ENCODE measurements at regions not wholly inside any gene's neighbourhood (a gene's known extent, or its start where the extent isn't known, plus 50 kb on each side); places are given as distances from the start of the nearest gene placed in this dataset.
"Not testable (repeated sequence)": the region's sequence is repeated elsewhere in the genome, so short reads cannot be mapped to it uniquely, and the experiment has no call there.

DNA sequence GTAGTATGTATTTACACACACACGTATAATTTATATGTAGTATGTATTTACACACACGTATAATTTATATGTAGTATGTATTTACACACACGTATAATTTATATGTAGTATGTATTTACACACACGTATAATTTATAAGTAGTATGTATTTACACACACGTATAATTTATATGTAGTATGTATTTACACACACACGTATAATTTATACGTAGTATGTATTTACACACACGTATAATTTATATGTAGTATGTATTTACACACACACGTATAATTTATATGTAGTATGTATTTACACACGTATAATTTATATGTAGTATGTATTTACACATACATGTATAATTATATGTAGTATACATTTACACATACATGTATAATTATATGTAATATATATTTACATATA lies 398.5 kb upstream of the CRIM1 start:
- DNase-seq, result not testable (repeated sequence)

DNA sequence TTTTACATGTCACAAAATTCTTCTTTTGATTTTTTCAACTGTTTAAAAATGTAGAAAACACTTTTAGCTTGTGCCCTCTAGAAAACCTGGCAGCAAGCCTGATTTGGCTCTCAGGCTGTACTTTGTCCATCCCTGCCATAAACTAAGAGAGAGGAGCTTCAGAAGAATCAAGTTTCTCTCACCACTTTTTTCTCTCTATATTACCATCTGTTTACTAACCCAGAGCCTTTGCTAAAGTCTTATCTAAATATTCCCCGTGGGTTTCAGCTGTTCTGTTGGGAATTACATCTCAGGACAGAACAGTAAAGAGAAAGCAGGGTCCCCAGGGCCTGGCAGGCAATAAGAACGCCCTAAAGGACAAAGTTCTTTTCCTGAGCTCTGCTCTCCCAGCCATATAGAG lies 409.1 kb upstream of the CRIM1 start:
- DNase-seq, result no peak

DNA sequence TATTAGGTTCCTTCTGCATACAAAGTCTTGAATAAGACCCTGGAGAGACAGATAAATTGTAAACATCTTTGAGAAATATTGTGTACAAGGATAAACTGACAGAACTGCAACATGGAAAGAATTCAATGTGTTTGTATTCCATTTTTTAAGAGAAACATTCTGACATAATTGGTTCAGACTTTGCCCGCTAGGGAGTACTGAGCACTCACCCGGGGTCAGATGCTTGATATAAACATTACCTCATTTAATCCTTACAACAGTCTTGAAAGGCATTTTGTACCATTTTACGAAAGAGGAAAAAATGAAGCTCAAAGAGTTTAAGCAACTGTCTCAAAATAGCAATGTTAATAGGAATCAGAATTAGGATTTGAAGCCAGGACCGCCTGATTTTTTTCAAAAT lies 416.7 kb upstream of the CRIM1 start:
- no peak for DNase-seq

DNA sequence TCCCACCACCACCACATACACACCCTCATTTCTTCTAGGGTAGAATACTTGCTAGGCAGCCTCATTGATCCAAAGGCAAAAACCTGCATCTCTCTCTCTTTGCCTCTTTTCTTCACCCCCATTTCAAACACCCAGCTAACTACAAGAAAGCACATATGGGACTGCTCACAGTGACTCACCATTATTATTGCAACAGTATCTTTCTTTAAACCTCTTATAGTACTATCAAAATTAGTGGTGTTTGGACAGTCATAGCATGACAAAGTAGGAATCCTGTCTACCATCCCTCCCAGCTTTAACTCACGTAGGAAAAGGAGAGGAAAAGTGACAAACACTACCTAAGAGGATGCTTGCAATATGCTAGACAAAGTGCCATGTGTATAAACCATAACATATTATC lies 422.5 kb upstream of the CRIM1 start:
- no peak for DNase-seq

DNA sequence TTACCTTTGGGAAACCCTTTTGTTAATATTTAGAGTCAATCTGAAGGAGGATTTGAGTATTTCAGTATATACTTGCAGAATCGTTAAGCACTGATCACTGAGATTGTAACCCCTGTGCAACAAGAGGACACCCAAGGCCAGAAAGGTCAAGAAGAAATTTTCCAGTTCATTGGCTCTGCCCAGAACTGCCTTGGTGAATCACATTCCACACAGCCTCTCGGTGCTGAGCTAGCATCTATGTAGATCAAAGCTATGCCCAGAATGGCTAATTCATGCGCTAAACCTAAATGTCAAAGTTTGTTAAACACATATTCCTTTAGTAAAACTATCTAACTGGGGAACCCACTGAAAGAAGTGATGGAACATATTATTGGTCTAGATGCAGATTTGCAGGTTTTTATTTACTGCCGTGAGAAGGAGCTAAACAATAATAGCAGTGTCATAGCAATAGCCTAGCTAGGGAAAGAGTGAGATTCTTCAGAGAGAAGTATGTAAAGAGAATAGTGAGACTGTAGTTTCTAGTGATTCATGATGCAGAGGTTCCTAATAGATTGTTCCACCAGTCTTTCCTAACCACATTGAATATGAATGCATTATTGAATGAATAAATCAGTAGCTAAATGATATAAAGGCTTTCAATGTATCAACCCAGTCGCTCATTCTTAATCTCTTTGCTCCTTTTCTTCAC lies 423.2 kb upstream of the CRIM1 start:
- no peak for DNase-seq

DNA sequence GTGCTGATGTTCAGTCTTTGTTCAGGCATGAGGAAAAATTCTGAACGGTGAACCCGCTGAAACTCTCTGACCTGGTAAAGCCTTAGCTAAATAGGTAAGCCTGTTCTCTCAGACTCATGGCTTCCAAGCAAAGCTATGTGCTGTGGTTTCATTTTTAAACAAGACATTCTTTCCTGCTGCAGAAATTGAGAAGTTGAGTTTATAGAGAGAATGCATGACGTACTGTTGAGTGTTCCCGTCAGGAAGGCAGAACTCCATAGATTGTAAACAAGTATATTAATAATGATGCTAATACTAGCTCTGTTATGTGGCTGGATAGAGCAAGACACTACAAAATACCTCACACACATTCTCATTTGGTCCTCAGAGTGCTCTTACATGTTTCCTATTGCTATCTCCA lies 424.0 kb upstream of the CRIM1 start:
- no peak for DNase-seq

DNA sequence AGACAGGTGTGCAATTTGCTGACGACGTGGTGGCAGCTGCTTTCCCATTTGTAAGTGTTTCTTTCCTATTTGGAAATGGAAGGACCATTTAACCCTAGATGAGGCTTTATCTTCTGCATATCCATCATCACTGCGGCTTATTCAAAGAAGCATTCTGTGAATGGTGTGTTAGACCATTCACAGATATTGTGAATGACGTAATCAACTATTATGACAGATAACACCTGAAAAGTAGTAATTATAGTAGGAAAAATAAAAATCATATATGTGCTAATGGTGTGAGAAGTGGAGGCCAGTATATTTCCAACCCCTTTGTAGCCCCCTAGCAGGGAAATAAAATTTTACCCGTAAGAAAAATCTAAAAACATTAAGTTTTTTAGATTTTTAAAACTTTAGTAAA lies 424.5 kb upstream of the CRIM1 start:
- no peak for DNase-seq

DNA sequence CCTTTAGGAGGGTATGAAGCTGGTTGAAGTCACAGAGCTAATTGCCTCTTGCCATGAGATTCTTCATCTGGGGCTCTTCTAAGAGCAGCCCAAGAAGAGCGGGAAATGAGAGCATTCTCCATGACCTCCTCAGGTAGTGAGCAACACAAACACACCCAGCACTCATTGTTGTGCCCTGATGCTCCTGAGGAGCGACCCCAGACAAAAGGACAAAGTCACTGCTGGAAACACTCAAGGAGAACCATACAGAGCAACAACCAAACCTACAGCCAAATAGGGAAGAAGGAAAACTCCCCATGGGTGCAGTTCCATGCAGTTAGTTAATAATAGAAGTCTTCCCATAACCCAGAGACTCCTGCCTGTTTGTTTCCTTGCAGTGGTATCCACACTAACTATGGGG lies 426.0 kb upstream of the CRIM1 start:
- DNase-seq, result no peak

DNA sequence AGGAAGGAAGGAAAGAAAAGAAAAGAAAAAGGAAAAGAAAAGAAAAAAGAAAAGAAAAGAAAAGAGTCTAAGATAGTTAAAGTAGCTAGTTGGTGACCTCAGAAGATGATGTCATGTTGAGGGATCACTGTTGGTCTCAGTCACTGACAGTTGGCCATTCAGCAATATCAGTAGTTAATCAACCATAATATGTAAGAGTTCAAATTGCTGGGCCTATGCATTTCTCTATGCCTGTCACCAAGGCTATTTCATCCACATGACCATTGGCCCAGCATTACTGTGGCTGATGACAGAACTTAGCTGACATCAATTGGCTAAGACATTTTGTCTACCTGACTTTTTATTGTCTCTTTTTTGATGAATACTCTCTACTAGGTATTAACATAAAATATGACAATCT lies 435.5 kb upstream of the CRIM1 start:
- no peak for DNase-seq

DNA sequence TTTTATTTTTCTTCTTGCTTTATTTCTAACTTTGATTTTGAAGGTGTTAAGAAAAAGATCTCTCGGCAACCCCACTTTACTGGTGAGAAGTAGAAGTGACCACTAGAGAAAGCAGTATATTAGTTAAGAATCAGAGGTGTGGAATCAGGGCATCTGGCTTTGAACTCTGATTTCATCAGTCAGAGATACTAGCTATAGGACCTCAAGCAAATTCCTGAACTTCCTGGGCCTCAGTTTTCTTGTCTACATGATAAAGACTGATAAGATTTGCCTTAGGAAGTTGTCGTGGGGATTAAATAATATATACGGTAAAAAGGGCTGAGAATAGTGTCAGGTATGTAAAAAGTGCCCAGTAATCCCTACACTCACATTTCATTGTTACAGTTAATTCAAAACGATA lies 440.3 kb upstream of the CRIM1 start:
- DNase-seq, result no peak

DNA sequence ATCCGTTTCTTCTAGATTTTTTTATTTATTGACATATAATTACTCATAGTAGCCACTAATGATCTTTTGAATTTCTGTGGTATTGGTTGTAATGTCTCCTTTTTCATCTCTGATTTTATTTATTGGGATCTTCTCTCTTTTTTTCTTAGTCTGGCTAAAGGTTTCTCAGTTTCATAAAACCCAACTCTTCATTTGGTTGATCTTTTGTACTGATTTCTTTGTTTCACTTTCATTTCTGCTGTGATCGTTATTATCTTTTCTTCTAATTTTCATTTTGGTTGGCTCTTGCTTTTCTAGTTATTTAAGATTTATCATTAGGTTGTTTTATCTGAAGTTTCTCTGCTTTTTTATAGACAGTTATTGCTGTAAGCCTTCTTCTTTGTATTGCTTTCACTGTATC lies 463.6 kb upstream of the CRIM1 start:
- no peak for DNase-seq

DNA sequence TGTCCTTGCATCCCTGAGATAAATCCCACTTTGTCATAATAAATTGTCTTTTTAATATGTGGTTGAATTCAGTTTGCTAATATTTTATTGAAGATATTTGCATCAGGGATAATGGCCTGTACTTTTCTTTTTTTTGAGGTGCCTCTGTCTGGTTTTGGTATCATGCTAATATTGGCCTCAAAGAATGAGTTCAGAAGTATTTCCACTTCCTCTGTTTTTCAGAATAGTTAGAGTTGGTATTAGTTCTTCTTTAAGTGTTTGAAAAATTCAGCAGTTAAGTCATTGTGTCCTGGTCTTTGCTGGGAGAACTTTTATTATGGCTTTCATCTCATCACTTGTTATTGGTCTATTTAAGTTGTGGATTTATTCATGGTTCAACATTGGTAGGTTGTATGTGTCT lies 464.1 kb upstream of the CRIM1 start:
- DNase-seq, result no peak

DNA sequence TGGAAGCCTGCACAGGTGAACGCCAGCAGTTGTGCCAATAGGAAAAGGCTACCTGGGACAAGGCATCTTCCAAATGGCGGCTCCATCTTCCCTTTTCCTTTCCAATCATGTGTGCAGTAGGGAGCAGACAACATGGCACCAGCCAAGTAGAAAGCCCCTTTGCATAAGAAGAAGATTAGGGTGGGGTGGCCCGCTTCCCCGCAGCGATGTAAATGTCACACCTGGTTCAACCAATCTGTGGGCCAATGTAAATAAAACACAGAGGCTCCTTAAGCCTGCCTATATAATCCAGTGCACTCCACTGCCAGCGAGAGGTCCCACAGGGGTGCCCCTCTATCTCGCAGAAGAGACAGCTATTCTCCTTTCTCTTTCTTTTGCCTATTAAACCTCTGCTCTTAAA lies 468.4 kb upstream of the CRIM1 start:
- no peak for DNase-seq

DNA sequence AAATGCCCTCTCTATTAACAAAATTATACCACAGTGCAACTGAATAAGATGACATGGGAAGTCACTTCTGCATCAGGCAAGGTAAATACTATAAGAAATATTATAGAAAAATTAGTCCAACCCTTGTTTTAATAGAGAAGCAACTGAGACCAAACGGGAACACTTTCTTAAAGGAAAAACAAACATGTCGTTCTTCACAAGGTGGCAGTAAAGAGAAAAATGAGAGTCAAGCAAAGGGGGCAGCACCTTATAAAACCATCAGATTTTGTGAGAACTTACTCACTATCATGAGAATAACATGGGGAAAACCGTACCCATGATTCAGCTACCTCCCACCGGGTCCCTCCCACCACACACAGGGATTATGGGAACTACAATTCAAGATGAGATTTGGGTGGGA lies 481.7 kb upstream of the CRIM1 start:
- no peak for DNase-seq

DNA sequence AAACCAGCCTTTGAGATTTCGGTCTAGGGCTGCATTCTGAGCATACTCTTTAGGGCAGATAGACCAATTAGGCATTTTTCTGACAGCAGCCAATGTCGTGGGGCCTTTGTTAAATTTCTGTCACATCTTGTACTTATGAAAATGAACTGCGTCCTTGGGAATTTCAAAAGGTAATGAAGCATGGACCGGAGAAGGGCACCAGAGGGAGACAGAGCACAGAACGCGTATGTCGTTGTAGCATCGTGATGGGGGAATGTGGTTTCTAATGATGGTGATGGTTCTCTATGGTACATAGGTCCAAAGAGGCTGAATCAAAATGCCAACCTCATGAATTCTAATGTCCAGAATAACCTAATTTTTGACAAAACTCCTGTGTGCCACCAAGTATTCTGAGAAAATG lies 483.9 kb upstream of the CRIM1 start:
- no peak for DNase-seq

DNA sequence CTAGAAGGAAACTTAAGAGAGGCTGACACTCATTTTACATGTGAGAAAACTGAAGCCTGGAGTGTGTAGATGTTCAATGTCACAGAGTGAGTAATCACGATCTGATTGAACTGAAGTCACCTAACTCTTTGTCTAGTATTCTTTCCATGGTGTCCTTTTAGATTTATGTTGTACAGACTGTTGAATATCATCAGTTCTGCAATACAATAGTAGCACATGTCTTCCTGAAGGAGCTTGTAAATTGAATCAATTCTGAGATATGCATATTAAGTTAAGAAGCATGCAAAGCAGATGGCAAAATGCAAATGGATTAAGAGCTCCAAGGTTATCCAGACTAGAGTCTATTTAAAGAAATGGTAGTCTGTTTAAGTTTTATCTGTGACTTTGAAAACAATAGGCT lies 484.9 kb upstream of the CRIM1 start:
- no peak for DNase-seq

DNA sequence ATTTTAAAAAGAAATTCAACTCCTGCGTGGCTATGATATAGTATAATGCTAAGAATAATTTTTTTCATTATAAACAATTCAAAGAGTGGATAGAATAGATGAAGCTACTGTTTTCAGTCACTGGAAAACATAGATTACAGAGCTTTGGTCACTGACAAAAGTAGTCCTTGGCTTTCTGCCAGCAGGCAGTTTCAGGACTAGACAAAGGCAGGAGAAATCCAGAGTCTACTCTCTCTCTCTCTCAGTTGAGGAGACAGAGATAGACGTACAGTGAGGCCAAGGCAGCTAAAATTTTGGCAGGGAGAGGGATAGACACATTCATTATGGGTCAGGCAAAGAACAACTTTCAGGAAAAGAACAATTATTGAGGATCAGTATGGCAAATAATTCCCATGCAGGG lies 491.4 kb upstream of the CRIM1 start:
- peak in 2 of 51 donors; percentile 1 to 2 for DNase-seq

DNA sequence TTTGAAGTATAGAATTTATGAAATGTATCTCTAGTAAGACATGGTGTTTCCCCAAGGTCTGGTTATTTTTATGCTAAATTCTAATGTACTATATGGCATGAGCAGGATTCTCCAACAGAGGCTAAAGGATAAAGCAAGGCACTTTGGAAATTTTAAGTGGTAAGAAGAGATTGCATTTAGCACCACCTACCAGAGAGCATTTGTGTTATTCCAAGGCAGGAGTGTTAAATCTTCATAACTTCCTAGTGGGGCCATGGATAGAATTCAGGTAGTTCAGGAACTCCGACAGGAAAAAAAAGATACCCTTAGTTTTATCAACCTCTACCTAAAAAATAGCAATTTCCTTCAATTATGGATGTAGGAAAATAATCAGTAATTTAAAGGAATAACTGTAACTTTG lies 497.4 kb upstream of the CRIM1 start:
- no peak for DNase-seq

DNA sequence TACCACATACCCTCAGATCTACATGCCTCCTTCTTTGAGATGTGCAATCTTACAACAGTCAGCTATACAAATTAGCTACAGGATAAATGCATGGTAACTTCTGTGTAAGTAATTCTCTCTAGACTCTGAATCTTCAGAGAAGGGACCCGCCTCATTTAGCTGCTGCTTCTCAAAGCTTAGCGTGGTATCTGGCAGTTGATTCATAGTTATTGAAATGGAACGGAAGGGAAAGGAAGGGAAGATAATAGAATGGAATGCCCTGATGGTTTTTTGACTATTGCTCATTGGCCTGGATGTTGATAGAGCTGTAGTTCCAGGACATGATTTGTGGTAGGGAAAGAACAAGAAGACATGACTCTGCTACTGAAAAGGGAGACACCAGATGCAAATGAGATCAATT lies 498.1 kb upstream of the CRIM1 start:
- no peak for DNase-seq

DNA sequence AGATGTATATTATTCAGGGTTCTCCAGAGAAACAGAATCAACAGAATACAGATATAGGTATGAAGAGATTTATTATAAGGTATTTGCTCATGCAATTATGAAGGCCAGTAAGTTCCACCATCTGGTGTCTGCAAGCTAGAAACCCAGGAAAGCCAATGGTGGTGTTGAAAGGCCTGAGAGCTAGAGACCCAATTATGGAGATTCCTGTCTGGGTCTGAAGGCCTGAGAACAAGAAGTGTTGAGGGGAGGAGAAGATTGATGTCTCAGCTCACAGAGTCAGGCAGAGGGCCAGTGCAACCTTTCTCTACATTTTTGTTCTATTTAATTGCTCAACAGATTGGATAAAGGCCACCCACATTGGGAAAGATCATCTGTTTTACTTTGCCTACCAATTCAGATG lies 524.2 kb upstream of the CRIM1 start:
- no peak for DNase-seq

DNA sequence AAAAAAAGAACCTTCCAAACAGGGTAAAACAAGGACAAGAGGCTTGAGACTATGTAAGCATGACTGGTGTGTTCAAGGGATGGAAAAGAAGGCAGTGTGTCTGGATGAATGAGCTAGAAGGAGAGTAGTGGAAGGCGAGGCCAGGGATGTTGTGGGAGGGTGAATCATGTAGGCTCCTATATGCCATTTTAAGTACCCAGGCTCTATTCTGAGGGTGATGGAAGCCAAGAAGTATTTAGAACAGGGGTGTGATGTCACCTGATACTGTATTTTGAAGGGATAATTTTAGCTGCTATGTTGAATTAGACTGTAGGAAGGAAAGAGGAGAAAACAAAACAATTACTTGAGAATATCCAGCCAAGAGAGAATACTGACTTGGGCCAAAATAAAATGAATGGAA lies 524.7 kb upstream of the CRIM1 start:
- DNase-seq, result no peak

DNA sequence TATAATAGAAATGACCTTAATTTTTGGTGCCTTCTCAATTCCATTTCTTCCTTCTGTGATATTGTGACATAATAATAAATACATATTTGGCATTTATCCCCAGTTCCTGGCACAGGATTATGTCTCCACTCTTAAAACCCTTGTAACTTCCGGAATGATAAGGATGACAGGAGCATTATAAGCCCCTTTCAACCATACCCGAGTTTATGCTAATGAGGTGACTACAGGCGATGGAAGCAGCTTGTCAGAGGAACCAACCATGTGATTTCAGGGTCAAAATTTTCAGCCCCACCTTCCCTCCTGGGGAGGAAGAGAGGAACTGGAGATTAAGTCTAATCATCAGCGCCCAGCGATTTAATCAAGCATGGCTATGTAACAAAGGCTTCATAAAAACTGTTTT lies 528.5 kb upstream of the CRIM1 start:
- no peak for DNase-seq

DNA sequence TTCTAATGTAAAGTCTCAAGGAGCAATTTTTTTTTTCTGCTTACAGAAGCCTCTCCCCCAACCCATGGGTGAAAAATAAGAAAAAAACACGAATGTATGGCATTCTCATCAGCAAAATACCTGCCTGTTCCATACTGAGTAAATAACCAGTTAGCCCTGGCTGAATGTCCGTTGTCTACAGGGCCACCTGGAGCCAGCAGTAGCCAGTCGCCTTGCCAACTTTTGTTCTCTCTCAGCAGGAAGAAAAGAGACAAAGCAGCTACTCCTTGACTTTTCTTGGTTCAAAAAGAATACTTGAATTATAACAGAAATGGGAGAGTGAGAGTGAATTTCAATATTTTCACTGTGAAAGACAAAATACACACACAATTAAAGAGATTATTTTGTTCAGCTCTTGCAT lies 532.9 kb upstream of the CRIM1 start:
- no peak for DNase-seq

DNA sequence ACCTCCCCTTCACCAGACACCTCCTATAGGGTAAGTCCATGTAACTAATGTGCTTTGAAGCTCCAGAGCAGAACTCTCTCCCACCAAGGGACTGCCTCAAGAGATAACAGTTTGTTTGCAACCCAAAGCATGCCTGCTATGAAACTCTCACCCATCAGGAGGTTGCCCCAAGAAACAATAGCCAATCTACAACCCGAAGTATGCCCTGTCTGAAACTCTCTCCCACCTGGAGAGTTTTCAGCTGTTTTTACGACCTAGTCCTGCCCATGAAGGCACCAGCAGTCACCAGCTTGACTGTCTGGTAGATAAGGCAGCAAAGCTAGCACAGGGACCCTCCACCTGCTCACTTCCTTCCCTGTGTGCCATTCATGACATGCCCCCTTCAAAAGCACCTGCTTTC lies 533.9 kb upstream of the CRIM1 start:
- DNase-seq, result no peak

DNA sequence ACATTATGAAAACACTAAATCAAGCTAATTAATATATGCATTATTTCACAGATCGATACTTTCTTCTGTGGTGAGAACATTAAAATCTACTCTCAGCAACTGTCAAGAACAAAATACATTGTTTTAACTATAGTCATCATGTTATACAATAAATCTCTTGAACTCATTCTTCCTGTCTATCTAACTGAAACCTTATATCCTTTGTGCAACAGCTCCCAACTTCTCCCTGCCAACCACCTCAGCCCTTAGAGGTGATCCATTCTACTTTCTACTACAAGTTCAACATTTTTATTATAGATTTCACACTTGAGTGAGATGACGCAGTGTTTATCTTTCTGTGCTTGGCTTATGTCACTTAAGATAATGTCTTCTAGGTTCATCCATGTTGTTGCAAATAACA lies 535.2 kb upstream of the CRIM1 start:
- DNase-seq, result no peak
